Breast epithelium (tissue), 3 donors: ENCODE measurements at regions not wholly inside any gene's neighbourhood (a gene's known extent, or its start where the extent isn't known, plus 50 kb on each side); places are given as distances from the start of the nearest gene placed in this dataset.

Source experiments
- CTCF ChIP-seq, 3 donors: fragments of 450-650 bp; IDR thresholded peaks; one replicate each; pipeline ENCODE4 v1.5.1; 2016 to 2017; ENCODE audit warnings: antibody characterized with exemption in 3 of 3, mild to moderate bottlenecking in 3 of 3, moderate library complexity in 3 of 3
- POLR2A ChIP-seq: fragments of 450-650 bp; IDR thresholded peaks from one replicate; pipeline ENCODE4 v1.6.1; 2016; ENCODE audit warnings: antibody characterized with exemption, mild to moderate bottlenecking, moderate library complexity
- POLR2AphosphoS5 ChIP-seq, 3 donors: sonication (generic); formaldehyde crosslinking; IDR thresholded peaks; one replicate each; pipeline ENCODE4 v1.6.1; 2017; ENCODE audit warnings: antibody characterized with exemption in 3 of 3

GRCh38 chr15:101556273-101556672, 66.8 kb upstream of the PCSK6 start:
- no peak for TF ChIP-seq POLR2A
- TF ChIP-seq POLR2AphosphoS5 (IDR thresholded peaks at IDR 0.05), result no peak
- TF ChIP-seq CTCF (IDR thresholded peaks at IDR 0.05), result no peak
